ENCODE measurements at regions not wholly inside any gene's neighbourhood (a gene's known extent, or its start where the extent isn't known, plus 50 kb on each side); places are given as distances from the start of the nearest gene placed in this dataset.

GRCh38 chr13:26985285-26985878 is 186.2 kb downstream of the USP12 start:
- H3K36me3 ChIP-seq (ENCODE audit: control insufficient read depth in 4 of 4, insufficient read depth in 4 of 4, low read length in 4 of 4) = no peaks in the 10 kb centered on the region
- H3K4me3 ChIP-seq = no peak overlapping the region
- H3K9ac ChIP-seq (ENCODE audit: insufficient read depth in 1 of 2, low read length in 2 of 2) = no peak overlapping the region
- no peaks in the 10 kb centered on the region for H3K27me3 ChIP-seq (ENCODE audit: control insufficient read depth in 3 of 3, insufficient read depth in 3 of 3, low read length in 2 of 3)
- peak; percentile 80 to 89 (median 88) for DNase-seq
- 9 to 14% methylated on average over 6 of the region's 6 CpGs for WGBS, 2 donors
- H3K9me3 ChIP-seq (ENCODE audit: control insufficient read depth in 4 of 4, insufficient read depth in 3 of 4, low read length in 3 of 4) = no peaks in the 10 kb centered on the region
- peaks cover 0 to 23% (median 5%) of the 10 kb centered on the region in 5 donors for H3K4me1 ChIP-seq (ENCODE audit: control insufficient read depth in 5 of 5, insufficient read depth in 5 of 5, low read length in 5 of 5)
- H3K27ac ChIP-seq (ENCODE audit: low read depth in 1 of 2, low read length in 1 of 2) = no peak overlapping the region
- ATAC-seq (ENCODE audit: insufficient read depth, low FRiP score) = peak; percentile 58
- TF ChIP-seq CTCF (IDR thresholded peaks at IDR 0.05; ENCODE audit: control extremely low read depth, extremely low read depth) = peak; percentile 82

DNA sequence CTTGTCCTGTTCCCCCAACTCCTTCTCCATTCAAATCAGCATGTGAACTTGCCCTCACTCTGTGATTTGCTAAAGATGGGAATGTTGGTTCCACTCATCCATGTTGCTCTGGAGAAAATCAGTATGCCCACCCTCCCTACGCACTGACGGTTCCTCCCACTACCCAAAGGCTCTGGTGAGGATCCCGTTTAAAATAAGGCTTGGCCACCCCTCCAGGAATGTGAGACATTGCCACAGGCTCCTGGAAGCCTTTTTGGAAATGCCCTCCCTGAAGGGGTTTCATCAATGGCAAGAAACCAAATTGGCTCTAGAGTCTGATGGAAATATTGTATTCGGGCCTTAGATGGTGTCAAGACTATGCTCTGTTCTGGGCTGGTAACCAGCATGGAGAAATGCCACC is 187.3 kb downstream of the USP12 start:
- no peak overlapping the region for H3K4me3 ChIP-seq
- WGBS, 2 donors = 79 to 89% methylated on average over 4 of the region's 4 CpGs
- peaks cover 0 to 23% (median 5%) of the 10 kb centered on the region in 5 donors for H3K4me1 ChIP-seq (ENCODE audit: control insufficient read depth in 5 of 5, insufficient read depth in 5 of 5, low read length in 5 of 5)
- H3K27ac ChIP-seq (ENCODE audit: low read depth in 1 of 2, low read length in 1 of 2) = peak overlapping the region; percentile 51 to 85
- H3K9me3 ChIP-seq (ENCODE audit: control insufficient read depth in 4 of 4, insufficient read depth in 3 of 4, low read length in 3 of 4) = no peaks in the 10 kb centered on the region
- no peak for ATAC-seq (ENCODE audit: insufficient read depth, low FRiP score)
- H3K27me3 ChIP-seq (ENCODE audit: control insufficient read depth in 3 of 3, insufficient read depth in 3 of 3, low read length in 2 of 3) = no peaks in the 10 kb centered on the region
- no peaks in the 10 kb centered on the region for H3K36me3 ChIP-seq (ENCODE audit: control insufficient read depth in 4 of 4, insufficient read depth in 4 of 4, low read length in 4 of 4)
- no peak for DNase-seq
- no peak for TF ChIP-seq CTCF (IDR thresholded peaks at IDR 0.05; ENCODE audit: control extremely low read depth, extremely low read depth)
- H3K9ac ChIP-seq (ENCODE audit: insufficient read depth in 1 of 2, low read length in 2 of 2) = no peak overlapping the region

- no peak for TF ChIP-seq CTCF (IDR thresholded peaks at IDR 0.05; ENCODE audit: control extremely low read depth, extremely low read depth)
- no peak overlapping the region for H3K4me3 ChIP-seq
- H3K9me3 ChIP-seq (ENCODE audit: control insufficient read depth in 4 of 4, insufficient read depth in 3 of 4, low read length in 3 of 4) = no peaks in the 10 kb centered on the region
- peaks cover 0 to 23% (median 4%) of the 10 kb centered on the region in 5 donors for H3K4me1 ChIP-seq (ENCODE audit: control insufficient read depth in 5 of 5, insufficient read depth in 5 of 5, low read length in 5 of 5)
- no peaks in the 10 kb centered on the region for H3K36me3 ChIP-seq (ENCODE audit: control insufficient read depth in 4 of 4, insufficient read depth in 4 of 4, low read length in 4 of 4)
- H3K27ac ChIP-seq (ENCODE audit: low read depth in 1 of 2, low read length in 1 of 2) = peak overlapping the region; percentile 85 to 91
- H3K27me3 ChIP-seq (ENCODE audit: control insufficient read depth in 3 of 3, insufficient read depth in 3 of 3, low read length in 2 of 3) = no peaks in the 10 kb centered on the region
- DNase-seq (no peak), ATAC-seq (ENCODE audit: insufficient read depth, low FRiP score) (no peak)
- 61 to 63% methylated on average over 12 of the region's 12 CpGs for WGBS, 2 donors
- H3K9ac ChIP-seq (ENCODE audit: insufficient read depth in 1 of 2, low read length in 2 of 2) = peak overlapping the region in 1 of 2 donors; percentile 42
Measured at GRCh38 chr13:26983543-26984320, 187.9 kb downstream of the USP12 start.

All from lung (tissue), 11 donors.